IPS-20b (cell line): ENCODE measurements at regions not wholly inside any gene's neighbourhood (a gene's known extent, or its start where the extent isn't known, plus 50 kb on each side); places are given as distances from the start of the nearest gene placed in this dataset.

Experiments used
- H3K27ac ChIP-seq: one replicate; pipeline ENCODE4 v1.5.1; 2013; ENCODE audit warnings: low read length
- H3K27me3 ChIP-seq: 2 replicates; pipeline ENCODE4 v1.6.1; 2013; ENCODE audit warnings: mild to moderate bottlenecking, low read length, inconsistent platforms; ENCODE audit not compliant: insufficient read depth
- H3K36me3 ChIP-seq: 2 replicates; pipeline ENCODE4 v1.6.1; 2013; ENCODE audit warnings: low read depth, mild to moderate bottlenecking, inconsistent platforms, low read length, moderate library complexity; ENCODE audit not compliant: insufficient read depth
- H3K4me1 ChIP-seq: 2 replicates; pipeline ENCODE4 v1.6.1; 2013; ENCODE audit warnings: mild to moderate bottlenecking, control low read depth, inconsistent platforms, low read length, moderate library complexity; ENCODE audit not compliant: insufficient read depth
- H3K4me3 ChIP-seq: 2 replicates; pipeline ENCODE4 v1.5.1; 2013; ENCODE audit warnings: mild to moderate bottlenecking, low read length, inconsistent platforms
- H3K9ac ChIP-seq: 2 replicates; pipeline ENCODE4 v1.6.1; 2013; ENCODE audit warnings: low read depth, mild to moderate bottlenecking, inconsistent platforms, low read length, moderate library complexity
- H3K9me3 ChIP-seq: 2 replicates; pipeline ENCODE4 v1.6.1; 2013; ENCODE audit warnings: mild to moderate bottlenecking, low read depth, low read length, inconsistent platforms; ENCODE audit not compliant: insufficient read depth

- Histone ChIP-seq H3K4me1 (no peaks in the 10 kb centered on the region; the same call in 1 of the 2 replicates), H3K9ac (no peak overlapping the region), H3K27me3 (no peaks in the 10 kb centered on the region), H3K27ac (no peak overlapping the region), H3K36me3 (no peaks in the 10 kb centered on the region), H3K9me3 (no peaks in the 10 kb centered on the region), H3K4me3 (no peak overlapping the region)
These were observed 88.2 kb upstream of the ANKRD55 start for GRCh38 chr5:56321236-56321881.

DNA sequence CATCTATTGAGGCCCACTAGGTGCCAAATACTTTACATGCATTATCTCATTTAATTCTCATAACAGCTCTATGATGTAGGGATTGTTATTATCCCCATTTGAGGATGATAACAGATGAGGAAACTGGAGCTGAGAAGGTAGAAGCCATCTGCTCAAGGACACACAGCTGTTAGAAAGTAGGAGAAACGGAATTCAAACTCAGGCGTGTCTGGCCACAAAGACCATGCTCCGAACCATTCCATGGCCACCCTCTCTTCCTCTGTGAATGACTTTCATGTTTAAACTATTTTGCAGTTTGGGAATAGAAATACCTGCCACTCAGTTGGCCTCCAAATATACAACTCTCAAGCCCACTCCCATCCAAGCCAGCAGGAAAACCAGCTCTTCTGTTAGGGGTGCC, 87.6 kb upstream of the ANKRD55 start:
- no peaks in the 10 kb centered on the region for H3K36me3 ChIP-seq
- no peaks in the 10 kb centered on the region for H3K27me3 ChIP-seq
- H3K9me3 ChIP-seq: no peaks in the 10 kb centered on the region
- no peak overlapping the region for H3K4me3 ChIP-seq
- peaks cover 7% of the 10 kb centered on the region; the same call in 1 of the 2 replicates for H3K4me1 ChIP-seq
- H3K27ac ChIP-seq: no peak overlapping the region
- no peak overlapping the region for H3K9ac ChIP-seq

DNA sequence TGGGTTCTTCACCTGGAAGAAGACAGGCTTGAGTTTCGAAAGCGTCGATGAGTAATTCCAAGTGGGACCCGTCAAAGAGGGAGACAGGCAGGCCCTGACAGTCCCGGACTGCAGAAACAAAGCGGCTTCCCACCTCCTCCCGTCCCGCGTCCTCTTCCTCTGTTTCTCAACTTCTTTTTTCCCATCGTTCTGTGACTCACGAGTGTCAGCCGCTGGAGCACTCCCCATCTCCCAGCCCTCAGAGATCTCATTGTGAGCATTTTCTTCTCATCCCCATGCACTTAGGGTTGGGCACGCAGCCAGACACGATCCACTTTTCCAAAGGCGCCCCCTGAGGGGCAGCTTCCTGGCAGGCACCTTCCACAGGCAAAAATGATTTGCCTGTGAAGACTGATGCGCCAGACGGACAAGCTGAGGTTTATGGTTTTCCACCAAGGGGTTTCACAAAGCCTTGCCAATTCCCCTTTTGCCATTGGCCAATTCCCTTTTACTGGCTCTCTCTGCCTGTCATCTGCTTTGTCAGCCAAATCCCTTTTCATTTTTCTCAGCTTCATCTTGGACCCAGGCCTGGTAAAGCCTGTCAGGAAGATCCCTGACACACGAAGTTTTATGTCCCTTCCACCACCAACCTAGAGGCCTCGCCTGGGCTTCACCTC, 86.5 kb upstream of the ANKRD55 start:
- Histone ChIP-seq H3K27me3 (no peaks in the 10 kb centered on the region), H3K4me3 (no peak overlapping the region), H3K27ac (no peak overlapping the region), H3K36me3 (no peaks in the 10 kb centered on the region), H3K9me3 (no peaks in the 10 kb centered on the region), H3K9ac (no peak overlapping the region), H3K4me1 (peaks cover 8% of the 10 kb centered on the region; the same call in 1 of the 2 replicates)

GRCh38 chr5:56317923-56318561, 84.9 kb upstream of the ANKRD55 start:
- no peaks in the 10 kb centered on the region for H3K36me3 ChIP-seq
- peaks cover 8% of the 10 kb centered on the region; the same call in 1 of the 2 replicates for H3K4me1 ChIP-seq
- no peak overlapping the region for H3K4me3 ChIP-seq
- no peaks in the 10 kb centered on the region for H3K27me3 ChIP-seq
- H3K9me3 ChIP-seq: no peaks in the 10 kb centered on the region
- no peak overlapping the region for H3K27ac ChIP-seq
- no peak overlapping the region for H3K9ac ChIP-seq

GRCh38 chr5:56316299-56316994, 83.3 kb upstream of the ANKRD55 start:
- H3K36me3 ChIP-seq: no peaks in the 10 kb centered on the region
- no peak overlapping the region for H3K9ac ChIP-seq
- no peak overlapping the region for H3K27ac ChIP-seq
- H3K4me1 ChIP-seq: peaks cover 8% of the 10 kb centered on the region; the same call in 1 of the 2 replicates
- H3K9me3 ChIP-seq: no peaks in the 10 kb centered on the region
- H3K4me3 ChIP-seq: no peak overlapping the region
- no peaks in the 10 kb centered on the region for H3K27me3 ChIP-seq

GRCh38 chr5:56314529-56314928, 81.4 kb upstream of the ANKRD55 start:
- H3K4me3 ChIP-seq: no peak overlapping the region
- no peaks in the 10 kb centered on the region for H3K9me3 ChIP-seq
- peaks cover 8% of the 10 kb centered on the region; the same call in 1 of the 2 replicates for H3K4me1 ChIP-seq
- H3K9ac ChIP-seq: no peak overlapping the region
- no peaks in the 10 kb centered on the region for H3K36me3 ChIP-seq
- no peak overlapping the region for H3K27ac ChIP-seq
- no peaks in the 10 kb centered on the region for H3K27me3 ChIP-seq

DNA sequence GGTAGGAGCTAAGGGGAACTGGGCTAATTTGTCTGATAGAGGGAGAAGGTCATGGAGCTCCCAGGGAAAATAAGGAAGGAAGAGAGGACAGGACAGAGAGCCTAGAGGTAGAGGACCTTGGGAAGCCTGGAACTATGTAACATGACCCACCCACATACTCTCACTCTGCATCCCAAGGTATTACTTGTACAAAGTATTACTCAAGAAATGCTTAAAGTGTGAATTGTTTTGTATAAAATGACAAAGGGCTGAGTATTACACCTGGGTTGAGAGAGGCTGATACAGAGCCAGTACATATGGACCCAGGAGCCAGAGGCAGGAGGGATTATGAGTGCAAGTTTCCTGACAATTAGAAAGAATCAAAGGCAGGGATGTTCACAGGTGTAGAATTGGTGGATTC, 80.5 kb upstream of the ANKRD55 start:
- H3K4me1 ChIP-seq: peaks cover 8% of the 10 kb centered on the region; the same call in 1 of the 2 replicates
- H3K27ac ChIP-seq: no peak overlapping the region
- H3K27me3 ChIP-seq: no peaks in the 10 kb centered on the region
- no peak overlapping the region for H3K4me3 ChIP-seq
- no peaks in the 10 kb centered on the region for H3K36me3 ChIP-seq
- H3K9ac ChIP-seq: no peak overlapping the region
- H3K9me3 ChIP-seq: no peaks in the 10 kb centered on the region

DNA sequence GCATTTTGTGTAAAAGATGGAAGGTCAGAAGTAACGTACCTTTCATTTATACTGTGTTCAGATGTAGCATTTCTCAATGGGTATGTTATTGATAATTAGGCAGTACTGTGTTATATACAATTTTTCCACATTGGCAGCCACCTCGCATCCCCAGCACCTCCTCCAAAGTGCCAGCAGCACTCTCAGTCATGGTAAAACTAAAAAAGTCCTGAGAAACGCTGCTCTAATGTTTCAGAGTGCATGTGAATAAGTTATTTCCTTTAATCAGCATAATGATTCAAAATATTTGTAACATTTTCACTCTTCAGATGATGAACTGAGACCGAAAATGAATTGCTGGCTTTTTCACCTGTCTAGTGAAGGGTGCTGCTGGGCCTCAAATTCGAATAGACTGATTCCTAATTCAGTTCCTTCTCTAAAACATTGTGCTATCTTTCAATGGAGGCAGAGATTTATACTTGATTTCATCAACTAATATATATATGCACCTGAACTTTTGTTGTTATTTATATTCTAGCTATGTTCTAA, 79.9 kb upstream of the ANKRD55 start:
- H3K36me3 ChIP-seq: no peaks in the 10 kb centered on the region
- H3K27ac ChIP-seq: no peak overlapping the region
- no peaks in the 10 kb centered on the region for H3K9me3 ChIP-seq
- H3K27me3 ChIP-seq: no peaks in the 10 kb centered on the region
- H3K4me1 ChIP-seq: peaks cover 8% of the 10 kb centered on the region; the same call in 1 of the 2 replicates
- no peak overlapping the region for H3K9ac ChIP-seq
- no peak overlapping the region for H3K4me3 ChIP-seq

DNA sequence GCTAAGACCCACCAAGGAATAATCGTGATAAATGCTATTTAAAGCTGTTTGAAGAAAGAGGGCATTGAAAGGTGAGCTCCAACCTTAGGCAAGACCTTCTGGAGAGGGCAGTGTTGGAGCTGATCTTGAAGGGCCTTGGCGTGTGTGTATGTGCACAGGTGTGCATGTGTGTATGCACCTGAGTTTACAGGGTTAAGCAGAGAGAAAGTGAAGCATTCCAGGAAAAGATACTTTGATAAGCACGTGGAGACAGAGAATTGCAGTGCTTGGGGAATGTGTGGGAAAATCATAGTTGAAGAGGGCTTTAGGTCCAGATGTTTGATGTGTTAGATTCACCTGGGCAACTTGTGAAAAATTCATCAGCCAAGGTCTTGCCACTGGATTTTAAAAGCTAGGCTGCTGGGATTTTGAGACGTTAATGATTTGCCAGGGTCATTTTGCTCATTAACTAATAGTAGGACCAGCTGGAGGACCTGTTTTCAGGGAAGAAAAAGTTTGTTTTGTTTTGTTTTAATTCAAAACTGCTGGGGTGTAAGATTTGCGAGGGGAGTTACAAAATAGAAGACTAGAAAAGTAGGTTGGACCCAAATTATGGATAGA, 78.3 kb upstream of the ANKRD55 start:
- H3K36me3 ChIP-seq: no peaks in the 10 kb centered on the region
- H3K27me3 ChIP-seq: no peaks in the 10 kb centered on the region
- no peak overlapping the region for H3K4me3 ChIP-seq
- H3K9ac ChIP-seq: no peak overlapping the region
- H3K9me3 ChIP-seq: peaks cover under 1% of the 10 kb centered on the region; the same call in 1 of the 2 replicates
- peaks cover 8% of the 10 kb centered on the region; the same call in 1 of the 2 replicates for H3K4me1 ChIP-seq
- H3K27ac ChIP-seq: no peak overlapping the region

DNA sequence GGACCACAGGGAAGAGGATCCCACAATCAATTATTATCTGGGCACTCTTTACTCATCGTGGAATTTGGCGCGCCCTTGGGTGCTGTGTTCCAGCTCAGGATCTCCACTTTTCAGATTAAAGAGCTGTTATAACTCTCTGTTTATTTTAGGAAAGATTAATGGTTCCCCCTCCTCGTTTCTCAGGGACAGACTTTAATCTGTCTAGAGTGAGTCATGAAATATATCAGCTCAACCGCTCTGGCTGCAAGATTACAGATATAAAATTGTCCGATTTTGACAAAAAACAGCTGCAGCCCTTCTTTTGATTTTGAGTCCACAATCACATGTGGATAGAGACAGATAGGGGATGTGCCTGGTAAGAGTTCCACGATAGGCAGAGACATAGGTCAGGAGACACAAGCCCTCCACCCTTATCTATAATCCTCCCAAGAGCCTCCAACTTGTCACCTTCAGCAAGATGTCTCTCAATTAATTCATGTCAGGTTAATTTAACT, 77.6 kb upstream of the ANKRD55 start:
- H3K27me3 ChIP-seq: no peaks in the 10 kb centered on the region
- H3K36me3 ChIP-seq: no peaks in the 10 kb centered on the region
- peaks cover 2% of the 10 kb centered on the region; the same call in 1 of the 2 replicates for H3K4me1 ChIP-seq
- peaks cover 7% of the 10 kb centered on the region; the same call in 1 of the 2 replicates for H3K9me3 ChIP-seq
- H3K4me3 ChIP-seq: no peak overlapping the region
- H3K27ac ChIP-seq: no peak overlapping the region
- no peak overlapping the region for H3K9ac ChIP-seq
